AG04450 (cell line): ENCODE measurements at regions not wholly inside any gene's neighbourhood (a gene's known extent, or its start where the extent isn't known, plus 50 kb on each side); places are given as distances from the start of the nearest gene placed in this dataset.
"Not testable (repeated sequence)": the region's sequence is repeated elsewhere in the genome, so short reads cannot be mapped to it uniquely, and the experiment has no call there.

Source experiments
- CTCF ChIA-PET: fragments of 300-600, 350-600 bp; formaldehyde crosslinking; extraction: SDS; loops from one replicate; lab custom pipeline; 2022; ENCODE audit warnings: antibody characterized with exemption, inconsistent platforms; lab: Charles Lee
- POLR2A ChIA-PET: fragments of 350-600 bp; formaldehyde crosslinking; extraction: SDS; loops from one replicate; lab custom pipeline; 2021; ENCODE audit warnings: antibody characterized with exemption, inconsistent platforms; lab: Yijun Ruan, JAX
- DNase-seq: peaks from one replicate; pipeline ENCODE4 v3.0.0-alpha.2; 2011; ENCODE audit warnings: low read depth, low spot score
- H3K27ac ChIP-seq: one replicate; pipeline ENCODE4 v1.5.1; 2012; ENCODE audit warnings: low read depth, low read length, control low read depth
- H3K27me3 ChIP-seq: one replicate; pipeline ENCODE4 v1.6.0; 2012; ENCODE audit warnings: low read length; ENCODE audit not compliant: control insufficient read depth, insufficient read depth
- H3K4me3 ChIP-seq: 2 replicates; pipeline ENCODE4 v1.5.1; 2011; ENCODE audit warnings: mild to moderate bottlenecking, low read depth, low read length, control low read depth
- H3K9me3 ChIP-seq: 2 replicates; pipeline ENCODE4 v1.5.1; 2012; ENCODE audit warnings: low read length; ENCODE audit not compliant: control insufficient read depth, insufficient read depth
- TF ChIP-seq, protein P1 (sequence below): IDR thresholded peaks from 2 replicates; pipeline ENCODE4 v1.5.1; 2011; ENCODE audit warnings: low read depth, low read length, control low read depth, inconsistent platforms

DNA sequence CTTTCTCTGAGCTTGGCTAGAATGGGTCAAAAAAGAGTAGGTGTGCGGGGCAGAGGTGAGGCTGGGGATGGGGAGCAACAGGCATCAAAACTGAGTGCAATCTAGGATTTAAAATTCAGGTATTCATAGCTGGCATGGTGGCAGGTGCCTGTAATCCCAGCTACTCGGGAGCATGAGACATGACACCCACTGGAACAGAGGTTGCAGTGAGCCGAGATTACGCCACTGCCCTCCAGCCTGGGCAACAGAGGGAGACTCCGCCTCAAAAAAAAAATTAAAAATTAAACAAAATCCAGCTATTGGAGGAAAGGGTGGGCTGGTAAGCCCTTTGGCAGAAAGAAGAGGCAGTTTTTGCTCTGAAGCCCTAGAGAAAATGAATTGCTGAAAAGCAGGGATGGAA, 485.8 kb upstream of the PROK2 start:
- TF ChIP-seq, protein P1, sequence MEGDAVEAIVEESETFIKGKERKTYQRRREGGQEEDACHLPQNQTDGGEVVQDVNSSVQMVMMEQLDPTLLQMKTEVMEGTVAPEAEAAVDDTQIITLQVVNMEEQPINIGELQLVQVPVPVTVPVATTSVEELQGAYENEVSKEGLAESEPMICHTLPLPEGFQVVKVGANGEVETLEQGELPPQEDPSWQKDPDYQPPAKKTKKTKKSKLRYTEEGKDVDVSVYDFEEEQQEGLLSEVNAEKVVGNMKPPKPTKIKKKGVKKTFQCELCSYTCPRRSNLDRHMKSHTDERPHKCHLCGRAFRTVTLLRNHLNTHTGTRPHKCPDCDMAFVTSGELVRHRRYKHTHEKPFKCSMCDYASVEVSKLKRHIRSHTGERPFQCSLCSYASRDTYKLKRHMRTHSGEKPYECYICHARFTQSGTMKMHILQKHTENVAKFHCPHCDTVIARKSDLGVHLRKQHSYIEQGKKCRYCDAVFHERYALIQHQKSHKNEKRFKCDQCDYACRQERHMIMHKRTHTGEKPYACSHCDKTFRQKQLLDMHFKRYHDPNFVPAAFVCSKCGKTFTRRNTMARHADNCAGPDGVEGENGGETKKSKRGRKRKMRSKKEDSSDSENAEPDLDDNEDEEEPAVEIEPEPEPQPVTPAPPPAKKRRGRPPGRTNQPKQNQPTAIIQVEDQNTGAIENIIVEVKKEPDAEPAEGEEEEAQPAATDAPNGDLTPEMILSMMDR, result no peak
- H3K27me3 ChIP-seq, result peaks cover 1% of the 10 kb centered on the region
- no peak overlapping the region for H3K27ac ChIP-seq
- no peaks in the 10 kb centered on the region for H3K9me3 ChIP-seq
- H3K4me3 ChIP-seq, result no peak overlapping the region
- CTCF ChIA-PET, result interaction anchor here (1.6 kb wide), 1 partner anchor 395 kb away, joined by 4 read pairs; no protein-coding TSS in a partner anchor
- DNase-seq, result no peak
- POLR2A ChIA-PET, result interaction anchor here (0.7 kb wide), 1 partner anchor 13 kb away, joined by 3 read pairs; no protein-coding TSS in a partner anchor

DNA sequence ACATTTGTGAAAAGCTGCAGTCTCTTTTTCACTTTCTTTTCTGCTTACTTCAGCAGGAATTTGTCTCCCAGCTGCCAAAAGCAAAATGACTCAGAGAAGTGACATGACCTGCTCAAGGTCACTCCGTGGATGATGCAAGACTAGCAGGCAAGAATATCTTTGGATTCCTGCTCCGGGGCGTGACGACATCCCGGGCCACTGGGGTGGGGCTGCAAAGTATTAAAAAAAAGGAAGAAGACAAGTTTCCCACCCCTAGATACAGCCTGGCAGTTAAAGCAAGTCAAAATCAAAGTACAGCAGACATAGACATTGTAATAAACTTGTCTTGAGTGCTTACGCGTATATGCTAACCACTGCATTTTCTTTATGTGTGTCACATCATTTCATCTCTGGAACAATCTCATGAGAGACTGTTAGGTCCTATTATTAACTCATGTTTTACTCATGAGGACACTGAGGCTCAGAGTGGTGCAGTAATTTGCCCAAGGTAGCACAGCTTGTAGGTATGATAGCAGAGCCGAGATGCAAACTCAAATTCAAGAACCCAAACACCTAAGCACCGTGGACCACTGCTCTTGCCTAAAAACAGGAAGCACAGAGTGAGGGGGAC, 485.2 kb upstream of the PROK2 start:
- POLR2A ChIA-PET, result interaction anchor here (0.7 kb wide), 1 partner anchor 13 kb away, joined by 3 read pairs; no protein-coding TSS in a partner anchor
- no peaks in the 10 kb centered on the region for H3K9me3 ChIP-seq
- DNase-seq, result peak; percentile 77
- peaks cover 2% of the 10 kb centered on the region for H3K27me3 ChIP-seq
- no peak overlapping the region for H3K4me3 ChIP-seq
- TF ChIP-seq, protein P1, result no peak
- CTCF ChIA-PET, result interaction anchor here (0.6 to 1.6 kb wide), 3 partner anchors 25 to 552 kb away, joined by 4 to 5 read pairs (median 4); no protein-coding TSS in a partner anchor
- H3K27ac ChIP-seq, result peak overlapping the region; percentile 58

DNA sequence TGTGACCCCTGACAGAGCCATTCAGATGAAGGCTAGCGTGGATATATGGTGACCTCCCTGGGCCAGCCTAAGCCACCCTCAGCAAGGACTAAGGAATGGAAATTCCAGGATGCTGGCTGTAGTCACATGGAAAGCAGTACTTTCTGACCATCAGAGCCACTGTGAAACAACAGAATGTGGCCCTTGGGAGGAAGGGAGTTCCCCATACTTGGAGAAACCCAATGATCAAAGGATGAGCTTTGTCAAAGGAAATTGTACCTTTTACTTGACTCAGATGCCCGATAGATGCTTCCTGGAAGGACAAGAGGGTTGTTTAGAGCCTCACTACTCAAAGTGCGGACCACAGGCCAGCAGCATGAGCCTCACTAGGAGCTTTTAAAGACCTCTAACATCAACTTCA, 484.5 kb upstream of the PROK2 start:
- CTCF ChIA-PET, result interaction anchor here (0.6 to 1.4 kb wide), 2 partner anchors 26 to 553 kb away, joined by 4 to 5 read pairs; no protein-coding TSS in a partner anchor

DNA sequence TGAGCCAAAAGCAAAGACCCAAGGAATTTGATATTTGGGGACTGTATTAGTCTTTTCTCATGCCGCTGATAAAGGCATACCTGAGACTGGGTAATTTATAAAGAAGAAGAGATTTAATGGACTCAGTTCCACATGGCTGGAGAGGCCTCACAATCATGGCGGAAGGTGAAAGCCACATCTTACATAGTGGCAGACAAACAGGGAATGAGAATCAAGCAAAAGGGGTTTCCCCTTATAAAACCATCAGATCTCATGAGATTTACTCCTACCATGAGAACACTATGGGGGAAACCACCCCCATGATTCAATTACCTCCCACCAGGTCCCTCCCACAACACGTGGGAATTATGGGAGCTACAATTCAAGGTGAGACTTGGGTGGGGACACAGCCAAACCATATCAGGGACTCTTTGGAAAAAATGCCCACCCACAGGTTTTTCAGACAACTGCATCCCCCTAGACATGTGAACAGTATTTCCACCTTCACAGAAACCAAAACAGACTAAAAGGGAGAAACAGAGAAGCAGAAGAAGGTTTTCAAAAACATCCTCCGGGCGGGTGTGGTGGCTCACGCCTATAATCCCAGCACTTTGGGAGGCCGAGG, 482.1 kb upstream of the PROK2 start:
- POLR2A ChIA-PET, result interaction anchor here (0.6 kb wide), 1 partner anchor 11 kb away, joined by 6 read pairs; no protein-coding TSS in a partner anchor
- DNase-seq, H3K27ac ChIP-seq, H3K4me3 ChIP-seq, H3K9me3 ChIP-seq: not testable (repeated sequence)
- peaks cover 10% of the 10 kb centered on the region for H3K27me3 ChIP-seq
- CTCF ChIA-PET, result interaction anchor here (1.6 kb wide), 1 partner anchor 391 kb away, joined by 7 read pairs; no protein-coding TSS in a partner anchor

More for the DNA sequence above, 484.5 kb upstream of the PROK2 start:
- no peak for DNase-seq
- H3K4me3 ChIP-seq, result no peak overlapping the region
- TF ChIP-seq, protein P1, result no peak
- H3K27ac ChIP-seq, result peak overlapping the region; percentile 58
- H3K27me3 ChIP-seq, result peaks cover 6% of the 10 kb centered on the region
- POLR2A ChIA-PET, result no interaction called here
- H3K9me3 ChIP-seq, result no peaks in the 10 kb centered on the region

DNA sequence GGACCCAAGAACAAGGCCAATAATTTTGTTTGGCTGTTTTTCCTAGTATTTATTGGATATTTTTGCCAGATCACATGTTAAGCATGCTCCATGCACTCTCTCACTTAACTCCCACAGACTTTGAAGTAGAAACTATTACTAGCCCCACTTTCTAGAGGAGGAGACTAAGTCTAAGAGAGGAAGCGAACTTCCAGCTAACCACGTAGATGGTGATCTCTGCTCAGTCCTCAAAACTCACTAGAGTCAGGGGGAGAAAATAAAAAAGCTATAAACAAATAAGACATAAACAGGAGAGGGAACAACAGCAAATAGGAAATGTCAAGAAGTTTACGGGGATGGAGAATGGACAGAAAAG, 481.0 kb upstream of the PROK2 start:
- no peak for DNase-seq
- Histone ChIP-seq H3K9me3 (no peaks in the 10 kb centered on the region), H3K27ac (no peak overlapping the region), H3K27me3 (peaks cover 19% of the 10 kb centered on the region), H3K4me3 (no peak overlapping the region)
- ChIA-PET POLR2A (interaction anchor here (0.6 kb wide), 1 partner anchor 10 kb away, joined by 6 read pairs; no protein-coding TSS in a partner anchor), CTCF (interaction anchor here (0.6 to 1.6 kb wide), 3 partner anchors 13 to 553 kb away, joined by 3 to 7 read pairs (median 3); no protein-coding TSS in a partner anchor)
- TF ChIP-seq, protein P1, result no peak
